Adrenal gland (tissue), 9 donors: ENCODE measurements at regions not wholly inside any gene's neighbourhood (a gene's known extent, or its start where the extent isn't known, plus 50 kb on each side); places are given as distances from the start of the nearest gene placed in this dataset.
A peak's percentile ranks its signal among the peaks of the same experiment; 100 is the strongest.

ENCODE experiments used
- DNase-seq, 7 donors: peaks; one replicate each; pipeline ENCODE4 v3.0.0-alpha.2; 2019 to 2020
- H3K27ac ChIP-seq, 5 donors: fragments of 200-600 bp; sonication (generic) in 4 of 5; 1 replicate in 3 of 5; 2 replicates in 2 of 5; pipeline versions ENCODE4 v1.5.1 to v1.8.0; 2016 to 2020; ENCODE audit warnings: mild to moderate bottlenecking in 1 of 5
- H3K27me3 ChIP-seq: fragments of 200-600 bp; 2 replicates; pipeline ENCODE4 v1.8.0; 2021
- H3K36me3 ChIP-seq, 2 donors: fragments of 200-600 bp; replicated peaks in 1 of 2; 1 replicate in 1 of 2; 2 replicates in 1 of 2; pipeline versions ENCODE4 v1.5.1 to v1.8.0; 2018 to 2022
- H3K4me1 ChIP-seq, 2 donors: fragments of 200-600 bp; replicated peaks in 1 of 2; 1 replicate in 1 of 2; 2 replicates in 1 of 2; pipeline versions ENCODE4 v1.5.1 to v1.8.0; 2018 to 2021
- H3K4me3 ChIP-seq, 4 donors: fragments of 200-600 bp; sonication (generic) in 3 of 4; one replicate each; pipeline ENCODE4 v1.5.1; 2016 to 2018
- H3K9me3 ChIP-seq, 3 donors: fragments of 200-600 bp; sonication (generic) in 1 of 3; replicated peaks in 1 of 3; 1 replicate in 2 of 3; 2 replicates in 1 of 3; pipeline versions ENCODE4 v1.5.1 to v1.8.0; 2016 to 2021
- POLR2A ChIP-seq, 2 donors: fragments of 450-650 bp; IDR thresholded peaks; one replicate each; pipeline ENCODE4 v1.6.1; 2017; ENCODE audit warnings: antibody characterized with exemption in 2 of 2, mild to moderate bottlenecking in 2 of 2, moderate library complexity in 1 of 2
- WGBS, 4 donors: extraction: QIAGEN DNeasy Blood & Tissue Kit in 2 of 4; methylation state at CpG; one replicate each; pipeline versions ENCODE4 v1.1.5 to v1.1.7; 2013 to 2017; 5-methylcytosine and 5-hydroxymethylcytosine counted together
- intact Hi-C, 2 donors: fragments of 100-400 bp; cut with DNase I; formaldehyde crosslinking; loops; one replicate each; pipeline versions ENCODE4 v1.14.1 to v1.15.0; 2022 to 2023
- TF ChIP-seq, protein P1 (sequence below), 6 experiments: fragments of 450-650 bp in 4 of 6; fragments of 200-600 bp in 2 of 6; sonication (generic) in 1 of 6; IDR thresholded peaks; 1 replicate in 5 of 6; 2 replicates in 1 of 6; pipeline versions ENCODE4 v1.5.1 to v1.8.0; 2016 to 2021; ENCODE audit warnings: antibody characterized with exemption in 6 of 6, mild to moderate bottlenecking in 2 of 6, moderate library complexity in 1 of 6
- donor health status: healthy with polysubstance abuse.
- donor health status: Bipolar disorder and iron deficiency.
- donor health status: DM: yes; HTN: yes; CAD: no.
- donor health status: DM: no; HTN: no; CAD: no.
- donor health status: DM: no; HTN: no; CAD: no.

DNA sequence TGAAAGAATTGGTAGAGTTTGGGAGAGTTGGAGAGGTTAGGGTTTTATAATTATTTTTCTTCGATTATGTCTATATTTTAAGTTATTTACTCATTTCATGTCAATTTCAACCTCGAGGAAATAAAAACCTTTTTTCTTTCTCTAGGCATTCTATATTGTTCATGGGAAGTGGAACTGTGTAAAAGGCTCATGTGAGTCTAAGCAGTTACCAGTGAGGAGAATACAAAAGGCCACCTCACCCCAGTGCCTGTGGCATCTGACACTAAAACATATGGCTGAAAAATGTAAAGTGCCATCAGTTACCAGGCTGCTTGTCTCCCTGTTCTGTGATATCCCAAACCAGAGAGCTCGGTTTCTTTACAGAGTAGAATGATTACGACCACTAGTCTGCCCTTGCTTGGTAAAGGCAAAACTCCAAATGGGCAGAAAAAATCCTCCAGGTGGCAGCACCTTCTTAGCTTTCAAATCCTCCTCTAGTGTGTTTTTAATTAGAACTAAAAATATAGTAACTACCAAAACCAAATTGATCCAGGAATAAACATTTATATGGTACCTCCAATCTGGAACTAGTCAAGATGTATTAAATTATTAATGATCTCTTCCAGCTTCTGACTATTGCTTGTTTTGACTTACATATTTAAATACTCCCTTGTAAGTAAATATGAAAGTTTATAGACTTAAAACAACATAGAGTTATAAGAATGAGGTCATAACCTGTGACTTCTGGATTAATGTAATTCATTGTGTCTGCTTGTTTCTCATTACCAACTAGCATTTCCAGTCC lies 122.6 kb upstream of the MCHR2 start:
- intact Hi-C loops, result loop anchor here (5.0 to 10.0 kb wide), 2 partner anchors 361 to 548 kb away; no protein-coding TSS in a partner anchor
- H3K36me3 ChIP-seq, result no peaks in the 10 kb centered on the region
- H3K27ac ChIP-seq, result no peak overlapping the region
- H3K27me3 ChIP-seq, result peaks cover 4% of the 10 kb centered on the region
- no peak overlapping the region for H3K4me3 ChIP-seq
- no peaks in the 10 kb centered on the region for H3K4me1 ChIP-seq
- WGBS, 4 donors, result 15 to 21% (median 18%) methylated on average over 4 of the region's 4 CpGs
- peak; percentile 14 to 72 (median 32) for DNase-seq
- no peak for TF ChIP-seq POLR2A (IDR thresholded peaks at IDR 0.05)
- TF ChIP-seq, protein P1, sequence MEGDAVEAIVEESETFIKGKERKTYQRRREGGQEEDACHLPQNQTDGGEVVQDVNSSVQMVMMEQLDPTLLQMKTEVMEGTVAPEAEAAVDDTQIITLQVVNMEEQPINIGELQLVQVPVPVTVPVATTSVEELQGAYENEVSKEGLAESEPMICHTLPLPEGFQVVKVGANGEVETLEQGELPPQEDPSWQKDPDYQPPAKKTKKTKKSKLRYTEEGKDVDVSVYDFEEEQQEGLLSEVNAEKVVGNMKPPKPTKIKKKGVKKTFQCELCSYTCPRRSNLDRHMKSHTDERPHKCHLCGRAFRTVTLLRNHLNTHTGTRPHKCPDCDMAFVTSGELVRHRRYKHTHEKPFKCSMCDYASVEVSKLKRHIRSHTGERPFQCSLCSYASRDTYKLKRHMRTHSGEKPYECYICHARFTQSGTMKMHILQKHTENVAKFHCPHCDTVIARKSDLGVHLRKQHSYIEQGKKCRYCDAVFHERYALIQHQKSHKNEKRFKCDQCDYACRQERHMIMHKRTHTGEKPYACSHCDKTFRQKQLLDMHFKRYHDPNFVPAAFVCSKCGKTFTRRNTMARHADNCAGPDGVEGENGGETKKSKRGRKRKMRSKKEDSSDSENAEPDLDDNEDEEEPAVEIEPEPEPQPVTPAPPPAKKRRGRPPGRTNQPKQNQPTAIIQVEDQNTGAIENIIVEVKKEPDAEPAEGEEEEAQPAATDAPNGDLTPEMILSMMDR (IDR thresholded peaks at IDR 0.05), result peak; percentile 31 to 69 (median 50)
- H3K9me3 ChIP-seq, result no peaks in the 10 kb centered on the region

DNA sequence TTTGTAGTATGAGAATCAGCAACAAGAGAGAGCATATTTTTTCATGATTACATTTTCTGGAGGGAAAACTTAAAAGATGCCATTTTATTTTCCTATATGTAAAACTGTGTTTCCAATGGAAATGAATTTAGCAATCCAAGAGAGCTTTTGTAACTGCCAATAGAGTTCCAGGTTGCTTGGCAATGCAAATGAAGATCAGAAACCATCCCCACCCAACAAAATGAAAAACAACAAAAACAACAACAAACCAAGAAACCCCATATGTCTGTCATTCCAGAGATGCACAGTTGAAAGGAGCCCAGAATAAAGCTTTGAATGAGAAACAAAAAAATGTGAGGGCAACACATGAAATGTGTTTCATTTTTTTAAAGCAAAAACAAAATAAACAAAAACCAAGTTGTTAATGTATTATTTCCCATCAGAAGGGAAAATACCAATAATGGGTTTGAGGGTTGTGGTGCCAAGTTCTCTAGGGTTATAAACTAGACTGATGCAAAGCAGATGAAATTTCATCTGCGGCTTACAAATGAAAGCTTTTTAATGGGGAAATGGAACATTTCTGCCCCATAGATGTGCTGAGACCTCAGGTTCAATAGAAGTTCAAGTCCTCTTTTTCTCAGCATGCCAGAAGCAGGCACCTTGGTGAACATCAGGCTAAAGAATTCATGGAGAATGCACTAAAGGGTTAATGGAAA lies 121.5 kb upstream of the MCHR2 start:
- Histone ChIP-seq H3K4me3 (no peak overlapping the region), H3K4me1 (no peaks in the 10 kb centered on the region), H3K27me3 (peaks cover 4% of the 10 kb centered on the region), H3K27ac (no peak overlapping the region), H3K36me3 (no peaks in the 10 kb centered on the region), H3K9me3 (no peaks in the 10 kb centered on the region)
- 56 to 82% (median 69%) methylated on average over 1 of the region's 1 CpG for WGBS, 4 donors
- TF ChIP-seq, protein P1 (IDR thresholded peaks at IDR 0.05), result no peak
- TF ChIP-seq POLR2A (IDR thresholded peaks at IDR 0.05), result no peak
- intact Hi-C loops, result loop anchor here (5.0 to 10.0 kb wide), 2 partner anchors 362 to 549 kb away; no protein-coding TSS in a partner anchor
- no peak for DNase-seq

DNA sequence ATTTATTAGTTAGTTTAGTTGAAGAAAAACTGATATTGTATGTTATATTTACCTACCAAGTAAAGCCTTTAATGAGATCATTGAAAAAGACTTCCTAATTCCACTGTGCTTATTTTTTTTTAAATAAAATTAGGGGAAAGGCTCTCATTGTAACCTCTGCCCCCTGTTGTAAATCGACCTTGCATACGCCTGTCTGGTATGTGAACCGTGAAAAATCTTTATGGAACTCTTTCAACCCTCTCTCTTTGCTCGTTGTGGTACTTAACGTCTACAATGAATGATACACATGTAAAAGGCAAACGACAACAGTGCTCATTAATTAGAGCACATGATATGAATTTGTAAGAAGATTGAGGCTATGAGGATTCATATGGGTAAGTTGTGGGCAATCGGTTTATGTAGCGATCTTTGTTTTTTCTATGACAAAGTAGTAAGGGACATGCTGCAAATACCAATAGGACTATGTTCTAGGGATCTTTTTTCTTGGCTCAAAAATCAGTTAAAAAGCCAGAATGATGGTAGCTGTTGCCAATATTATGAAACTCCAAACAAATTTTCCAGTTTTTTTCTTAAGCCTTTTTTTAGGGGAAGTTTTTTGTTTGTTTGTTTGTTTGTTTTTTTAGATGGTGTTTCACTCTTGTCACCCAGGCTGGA lies 119.0 kb upstream of the MCHR2 start:
- intact Hi-C loops, result loop anchor here in 1 of 2 donors (10.0 kb wide), 1 partner anchor 552 kb away; no protein-coding TSS in a partner anchor
- WGBS, 4 donors, result 32 to 43% (median 38%) methylated on average over 8 of the region's 8 CpGs

More for the DNA sequence above, 119.0 kb upstream of the MCHR2 start:
- Histone ChIP-seq H3K9me3 (no peaks in the 10 kb centered on the region), H3K36me3 (no peaks in the 10 kb centered on the region), H3K27ac (no peak overlapping the region), H3K4me1 (no peaks in the 10 kb centered on the region), H3K27me3 (peaks cover 7% of the 10 kb centered on the region), H3K4me3 (no peak overlapping the region)
- TF ChIP-seq, protein P1 (IDR thresholded peaks at IDR 0.05), result no peak
- no peak for TF ChIP-seq POLR2A (IDR thresholded peaks at IDR 0.05)
- DNase-seq, result no peak
